HG03469 (cell line): ENCODE measurements at regions not wholly inside any gene's neighbourhood (a gene's known extent, or its start where the extent isn't known, plus 50 kb on each side); places are given as distances from the start of the nearest gene placed in this dataset.
"Not testable (repeated sequence)": the region's sequence is repeated elsewhere in the genome, so short reads cannot be mapped to it uniquely, and the experiment has no call there.

ENCODE experiments used
- ATAC-seq: cut with Tn5 transposase; IDR thresholded peaks from one replicate; pipeline ENCODE4 v1.9.1; 2021; ENCODE audit warnings: mild to moderate bottlenecking, moderate library complexity, moderate number of reproducible peaks; ENCODE audit not compliant: unreplicated experiment

- not testable (repeated sequence) for ATAC-seq
Measured at GRCh38 chr15:35967968-35968367, 422.0 kb upstream of the DPH6 start.

- no peak for ATAC-seq
Measured at GRCh38 chr15:35973029-35973428, 427.1 kb upstream of the DPH6 start.

- no peak for ATAC-seq
Measured at GRCh38 chr15:35974052-35974451, 428.1 kb upstream of the DPH6 start.

- no peak for ATAC-seq
Measured at GRCh38 chr15:35975941-35976340, 430.0 kb upstream of the DPH6 start.

GRCh38 chr15:35979608-35980007 is 433.6 kb upstream of the DPH6 start:
- no peak for ATAC-seq

GRCh38 chr15:35980719-35981118 is 434.8 kb upstream of the DPH6 start:
- ATAC-seq, result no peak

GRCh38 chr15:35986191-35986721 is 440.3 kb upstream of the DPH6 start:
- ATAC-seq, result no peak

GRCh38 chr15:35987056-35987455 is 441.1 kb upstream of the DPH6 start:
- no peak for ATAC-seq

- ATAC-seq, result no peak
Measured at GRCh38 chr15:35991386-35991785, 445.4 kb upstream of the DPH6 start.

GRCh38 chr15:35992791-35993190 is 446.8 kb upstream of the DPH6 start:
- ATAC-seq, result no peak

GRCh38 chr15:35993196-35993595 is 447.2 kb upstream of the DPH6 start:
- ATAC-seq, result no peak

- no peak for ATAC-seq
Measured at GRCh38 chr15:35994876-35995275, 448.9 kb upstream of the DPH6 start.

- ATAC-seq, result no peak
Measured at GRCh38 chr15:35998663-35999602, 453.0 kb upstream of the DPH6 start.

- ATAC-seq, result no peak
Measured at GRCh38 chr15:36004891-36005490, 459.0 kb upstream of the DPH6 start.

GRCh38 chr15:36005542-36005941 is 459.6 kb upstream of the DPH6 start:
- ATAC-seq, result no peak

- ATAC-seq, result no peak
Measured at GRCh38 chr15:36007699-36008098, 461.7 kb upstream of the DPH6 start.

- ATAC-seq, result no peak
Measured at GRCh38 chr15:36008719-36009118, 462.8 kb upstream of the DPH6 start.

- ATAC-seq, result no peak
Measured at GRCh38 chr15:36024031-36024688, 478.2 kb upstream of the DPH6 start.

- ATAC-seq, result no peak
Measured at GRCh38 chr15:36026627-36027283, 480.8 kb upstream of the DPH6 start.

- no peak for ATAC-seq
Measured at GRCh38 chr15:36029606-36030210, 483.7 kb upstream of the DPH6 start.
